ENCODE measurements at regions not wholly inside any gene's neighbourhood (a gene's known extent, or its start where the extent isn't known, plus 50 kb on each side); places are given as distances from the start of the nearest gene placed in this dataset.

- TF ChIP-seq POLR2A (IDR thresholded peaks at IDR 0.05; ENCODE audit: low read depth, low read length): no peak
- no peak for TF ChIP-seq CTCF (conservative IDR thresholded peaks at IDR 0.05; ENCODE audit: low read depth, low read length)
Measured at GRCh38 chrX:39721566-39722279, 376.0 kb downstream of the BCOR start.

All from IMR-90 (cell line).